Mesothelial cell of epicardium (in vitro differentiated cells): ENCODE measurements at regions not wholly inside any gene's neighbourhood (a gene's known extent, or its start where the extent isn't known, plus 50 kb on each side); places are given as distances from the start of the nearest gene placed in this dataset.

Experiments
- DNase-seq, 2 experiments: peaks; one replicate each; pipeline ENCODE4 v3.0.0; 2021; ENCODE audit warnings: low spot score in 2 of 2; ENCODE audit not compliant: unreplicated experiment in 2 of 2
- H3K27ac Mint-ChIP-seq: 2 replicates; pipeline ENCODE4 v1.8.0; 2021; ENCODE audit warnings: mixed read lengths
- H3K27me3 Mint-ChIP-seq: 2 replicates; pipeline ENCODE4 v1.8.0; 2021; ENCODE audit warnings: low read depth, mixed read lengths
- H3K36me3 Mint-ChIP-seq: 2 replicates; pipeline ENCODE4 v1.8.0; 2021; ENCODE audit warnings: mixed read lengths
- H3K4me1 Mint-ChIP-seq: 2 replicates; pipeline ENCODE4 v1.8.0; 2021; ENCODE audit warnings: mixed read lengths
- H3K4me3 Mint-ChIP-seq: 2 replicates; pipeline ENCODE4 v1.8.0; 2021; ENCODE audit warnings: mild to moderate bottlenecking, moderate library complexity, mixed read lengths
- H3K9me3 Mint-ChIP-seq: 2 replicates; pipeline ENCODE4 v1.8.0; 2021; ENCODE audit warnings: mixed read lengths
- CTCF ChIP-seq: fragments of 200-600 bp; sonication (generic); IDR thresholded peaks from one replicate; pipeline ENCODE4 v1.5.0; 2021; ENCODE audit warnings: antibody characterized with exemption; ENCODE audit not compliant: unreplicated experiment

DNA sequence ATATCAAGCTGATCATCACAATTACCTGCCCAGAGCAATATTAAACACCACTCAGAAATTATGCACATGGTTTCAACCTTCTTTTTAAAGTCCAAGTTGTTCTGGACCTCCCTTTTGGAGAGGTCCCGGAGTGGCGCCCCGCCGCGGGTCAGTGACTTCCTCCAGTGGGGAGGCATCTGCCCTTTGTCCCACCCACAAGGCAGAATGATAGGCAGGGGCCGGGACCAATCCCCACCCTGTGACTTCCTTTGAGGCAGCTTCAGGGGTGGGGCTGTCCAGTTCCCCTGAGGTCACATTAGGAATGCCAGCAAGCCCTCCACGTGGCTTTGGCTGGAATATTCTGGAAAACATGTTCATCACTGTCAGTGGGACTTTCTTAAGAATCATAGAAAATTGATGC is 207.0 kb downstream of the ANKRD60 start:
- Mint-ChIP-seq H3K27ac (no peak overlapping the region), H3K9me3 (no peaks in the 10 kb centered on the region), H3K27me3 (peaks cover 17% of the 10 kb centered on the region), H3K4me3 (no peak overlapping the region), H3K36me3 (no peaks in the 10 kb centered on the region), H3K4me1 (no peaks in the 10 kb centered on the region)
- no peak for DNase-seq
- no peak for TF ChIP-seq CTCF

GRCh38 chr20:58020656-58021454 is 207.6 kb downstream of the ANKRD60 start:
- no peaks in the 10 kb centered on the region for H3K9me3 Mint-ChIP-seq
- peaks cover 20% of the 10 kb centered on the region for H3K27me3 Mint-ChIP-seq
- no peak for DNase-seq
- no peak overlapping the region for H3K4me3 Mint-ChIP-seq
- H3K27ac Mint-ChIP-seq = no peak overlapping the region
- TF ChIP-seq CTCF = no peak
- H3K36me3 Mint-ChIP-seq = no peaks in the 10 kb centered on the region
- H3K4me1 Mint-ChIP-seq = no peaks in the 10 kb centered on the region

- H3K4me3 Mint-ChIP-seq = no peak overlapping the region
- H3K27ac Mint-ChIP-seq = no peak overlapping the region
- no peak for DNase-seq
- no peaks in the 10 kb centered on the region for H3K36me3 Mint-ChIP-seq
- no peaks in the 10 kb centered on the region for H3K4me1 Mint-ChIP-seq
- peaks cover 3% of the 10 kb centered on the region for H3K9me3 Mint-ChIP-seq
- TF ChIP-seq CTCF = no peak
- peaks cover 20% of the 10 kb centered on the region for H3K27me3 Mint-ChIP-seq
Measured at GRCh38 chr20:58019850-58020625, 208.4 kb downstream of the ANKRD60 start.

- Mint-ChIP-seq H3K9me3 (peaks cover 3% of the 10 kb centered on the region), H3K27me3 (peaks cover 23% of the 10 kb centered on the region), H3K36me3 (no peaks in the 10 kb centered on the region), H3K27ac (no peak overlapping the region), H3K4me1 (no peaks in the 10 kb centered on the region), H3K4me3 (no peak overlapping the region)
- DNase-seq = no peak
- TF ChIP-seq CTCF = no peak
Measured at GRCh38 chr20:58019027-58019849, 209.2 kb downstream of the ANKRD60 start.

DNA sequence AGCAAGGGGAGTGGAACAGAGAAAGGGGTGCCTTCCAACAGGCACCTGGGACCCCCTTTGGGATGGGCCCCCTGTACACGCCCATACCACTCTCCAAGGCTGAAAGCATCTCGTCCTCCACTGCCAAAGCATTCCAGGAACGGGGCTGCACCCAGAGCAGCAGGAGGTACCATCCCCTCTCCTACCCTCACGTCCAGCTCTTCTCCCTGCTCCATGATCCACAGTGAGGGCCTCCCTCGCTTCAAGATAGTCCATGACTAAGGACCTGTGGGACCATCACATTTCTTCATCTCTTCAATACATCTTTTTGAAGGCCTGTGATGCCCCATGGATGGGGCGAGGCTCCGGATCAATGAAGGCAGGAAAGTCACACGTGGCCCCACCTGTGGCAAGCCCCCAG is 209.9 kb downstream of the ANKRD60 start:
- no peak overlapping the region for H3K27ac Mint-ChIP-seq
- H3K4me3 Mint-ChIP-seq = no peak overlapping the region
- peaks cover 3% of the 10 kb centered on the region for H3K9me3 Mint-ChIP-seq
- no peak for TF ChIP-seq CTCF
- DNase-seq = no peak
- no peaks in the 10 kb centered on the region for H3K4me1 Mint-ChIP-seq
- peaks cover 25% of the 10 kb centered on the region for H3K27me3 Mint-ChIP-seq
- no peaks in the 10 kb centered on the region for H3K36me3 Mint-ChIP-seq
